ENCODE measurements at regions not wholly inside any gene's neighbourhood (a gene's known extent, or its start where the extent isn't known, plus 50 kb on each side); places are given as distances from the start of the nearest gene placed in this dataset.
"Not testable (repeated sequence)": the region's sequence is repeated elsewhere in the genome, so short reads cannot be mapped to it uniquely, and the experiment has no call there.

GRCh38 chr5:17129093-17129849 is 88.2 kb upstream of the BASP1 start:
- intact Hi-C loops (cut with micrococcal nuclease) = no loop called here
- no peaks in the 10 kb centered on the region for H3K4me1 ChIP-seq (replicated peaks in 1 of 2; ENCODE audit: control insufficient read depth in 2 of 2, insufficient read depth in 2 of 2, low read length in 2 of 2)
- DNase-seq (ENCODE audit: extremely low read depth in 1 of 4, low spot score in 3 of 4) (no peak), ATAC-seq (no peak), FAIRE-seq (no peak)
- no peak overlapping the region for H3K27ac ChIP-seq (ENCODE audit: extremely low read depth, low read depth, low read length)
- ChIA-PET POLR2A (no interaction called here), CTCF (ENCODE audit: low intra/inter-chr PET ratio) (no interaction called here)
- H3K4me2 ChIP-seq (ENCODE audit: insufficient read depth, low read length) = no peak overlapping the region
- H2AFZ ChIP-seq (ENCODE audit: low read depth, low read length) = no peak overlapping the region
- no peaks in the 10 kb centered on the region for H3K79me2 ChIP-seq (ENCODE audit: control insufficient read depth, insufficient read depth, low read length)
- no TSS peak for BruUV-seq (replicated peaks)
- WGBS (ENCODE audit: insufficient coverage, low coverage, missing lambda C conversion rate) = under 1% methylated on average over 14 of the region's 14 CpGs
- no peak overlapping the region for H3K9ac ChIP-seq (ENCODE audit: insufficient read depth in 1 of 2, low read depth in 2 of 2, low read length in 2 of 2)
- TF ChIP-seq MYC (IDR thresholded peaks at IDR 0.05; ENCODE audit: low read depth, low read length) (no peak), MYC (CRISPR knock-in tag; IDR thresholded peaks at IDR 0.05; ENCODE audit: borderline replicate concordance, low read depth) (no peak), ELF1 (tag; IDR thresholded peaks at IDR 0.05) (no peak), HDAC1 (IDR thresholded peaks at IDR 0.05) (no peak), CREM (IDR thresholded peaks at IDR 0.05; ENCODE audit: low read depth) (no peak), HOXB6 (CRISPR knock-in tag; IDR thresholded peaks at IDR 0.05; ENCODE audit: borderline replicate concordance) (no peak), RUNX1 (IDR thresholded peaks at IDR 0.05; ENCODE audit: low read depth) (no peak)
- H3K9me3 ChIP-seq (replicated peaks; ENCODE audit: control insufficient read depth, insufficient read depth, low read depth, low read length) = no peaks in the 10 kb centered on the region
- no peaks in the 10 kb centered on the region for H4K20me1 ChIP-seq (replicated peaks; ENCODE audit: control insufficient read depth, insufficient read depth, low read length)
- no peaks in the 10 kb centered on the region for H3K36me3 ChIP-seq (ENCODE audit: control insufficient read depth, insufficient read depth, low read length)
- H3K4me3 ChIP-seq = no peak overlapping the region
- no peaks in the 10 kb centered on the region for H3K9me1 ChIP-seq (ENCODE audit: control insufficient read depth, insufficient read depth, low read length)
- peaks cover 0 to 4% of the 10 kb centered on the region in 2 experiments; a peak in 1 of 5 replicates for H3K27me3 ChIP-seq (ENCODE audit: control insufficient read depth in 2 of 2, insufficient read depth in 2 of 2, low read length in 2 of 2)
- in situ Hi-C loops (cut with MboI) = no loop called here

GRCh38 chr5:17130302-17130701 is 87.1 kb upstream of the BASP1 start:
- BruUV-seq (replicated peaks); H3K79me2 ChIP-seq (ENCODE audit: control insufficient read depth, insufficient read depth, low read length); H4K20me1 ChIP-seq (replicated peaks; ENCODE audit: control insufficient read depth, insufficient read depth, low read length); H3K27me3 ChIP-seq (ENCODE audit: control insufficient read depth in 2 of 2, insufficient read depth in 2 of 2, low read length in 2 of 2); H3K9ac ChIP-seq (ENCODE audit: insufficient read depth in 1 of 2, low read depth in 2 of 2, low read length in 2 of 2); H3K9me1 ChIP-seq (ENCODE audit: control insufficient read depth, insufficient read depth, low read length); H3K27ac ChIP-seq (ENCODE audit: extremely low read depth, low read depth, low read length); H2AFZ ChIP-seq (ENCODE audit: low read depth, low read length); DNase-seq (ENCODE audit: extremely low read depth in 1 of 4, low spot score in 3 of 4); in situ Hi-C loops (cut with MboI); H3K4me2 ChIP-seq (ENCODE audit: insufficient read depth, low read length); H3K4me3 ChIP-seq; FAIRE-seq; H3K9me3 ChIP-seq (replicated peaks; ENCODE audit: control insufficient read depth, insufficient read depth, low read depth, low read length); H3K4me1 ChIP-seq (replicated peaks in 1 of 2; ENCODE audit: control insufficient read depth in 2 of 2, insufficient read depth in 2 of 2, low read length in 2 of 2); ATAC-seq; H3K36me3 ChIP-seq (ENCODE audit: control insufficient read depth, insufficient read depth, low read length); CTCF ChIA-PET (ENCODE audit: low intra/inter-chr PET ratio): not testable (repeated sequence)
- POLR2A ChIA-PET = interaction anchor here (0.6 kb wide), 1 partner anchor 319 kb away, joined by 3 read pairs; no protein-coding TSS in a partner anchor
- WGBS (ENCODE audit: insufficient coverage, low coverage, missing lambda C conversion rate) = 0% methylated on average over 9 of the region's 9 CpGs
- intact Hi-C loops (cut with micrococcal nuclease) = loop anchor here (5.0 kb wide), 1 partner anchor 338 kb away; no protein-coding TSS in a partner anchor
